ENCODE measurements at regions not wholly inside any gene's neighbourhood (a gene's known extent, or its start where the extent isn't known, plus 50 kb on each side); places are given as distances from the start of the nearest gene placed in this dataset.

- no peak for TF ChIP-seq YY1 (IDR thresholded peaks at IDR 0.05; ENCODE audit: insufficient read depth, insufficient replicate concordance, low read depth, low read length)
- TF ChIP-seq JUND (CRISPR knock-in tag; IDR thresholded peaks at IDR 0.05) = no peak
- no peak for TF ChIP-seq FOXK1 (CRISPR knock-in tag; IDR thresholded peaks at IDR 0.05; ENCODE audit: borderline replicate concordance, low read depth)
- TF ChIP-seq HCFC1 (IDR thresholded peaks at IDR 0.05; ENCODE audit: low read depth, low read length) = no peak
- no peak for TF ChIP-seq EP300 (IDR thresholded peaks at IDR 0.05; ENCODE audit: low read depth in 2 of 2, low read length in 2 of 2)
- no peak for TF ChIP-seq EP300 (CRISPR knock-in tag; IDR thresholded peaks at IDR 0.05; ENCODE audit: borderline replicate concordance)
- no peak for TF ChIP-seq ZNF224 (CRISPR knock-in tag; IDR thresholded peaks at IDR 0.05)
- TF ChIP-seq TAF1 (CRISPR knock-in tag; IDR thresholded peaks at IDR 0.05) = no peak
- no peak for TF ChIP-seq RAD21 (CRISPR knock-in tag; IDR thresholded peaks at IDR 0.05)
- no peak for TF ChIP-seq GATAD2A (CRISPR knock-in tag; IDR thresholded peaks at IDR 0.05)
- no peak for TF ChIP-seq ATF7-NPFF (CRISPR knock-in tag; IDR thresholded peaks at IDR 0.05; ENCODE audit: low read depth)
- TF ChIP-seq U2AF2 (IDR thresholded peaks at IDR 0.05; ENCODE audit: low read depth, low read length) = no peak
These were observed 145.6 kb upstream of the C21orf91 start for GRCh38 chr21:17964716-17965115.

Data from HepG2 (cell line).